H9 (cell line): ENCODE measurements at regions not wholly inside any gene's neighbourhood (a gene's known extent, or its start where the extent isn't known, plus 50 kb on each side); places are given as distances from the start of the nearest gene placed in this dataset.
"Not testable (repeated sequence)": the region's sequence is repeated elsewhere in the genome, so short reads cannot be mapped to it uniquely, and the experiment has no call there.

ENCODE experiments used
- DNase-seq: peaks from one replicate; pipeline ENCODE4 v3.0.0-alpha.2; 2017
- H2AFZ ChIP-seq: one replicate; pipeline ENCODE4 v1.6.1; 2013; ENCODE audit warnings: mild to moderate bottlenecking, low read length, control low read depth, moderate library complexity
- H2AK5ac ChIP-seq: 2 replicates; pipeline ENCODE4 v1.6.1; 2013; ENCODE audit warnings: low read length, control low read depth, mixed read lengths; ENCODE audit not compliant: insufficient read length
- H2BK120ac ChIP-seq: one replicate; pipeline ENCODE4 v1.6.1; 2013; ENCODE audit warnings: low read depth, mild to moderate bottlenecking, low read length, control low read depth, inconsistent platforms; ENCODE audit not compliant: poor library complexity, severe bottlenecking
- H2BK12ac ChIP-seq: 2 replicates; pipeline ENCODE4 v1.6.1; 2013; ENCODE audit warnings: low read length, control low read depth, mixed read lengths, low read depth; ENCODE audit not compliant: insufficient read length
- H2BK15ac ChIP-seq: 2 replicates; pipeline ENCODE4 v1.6.1; 2013; ENCODE audit warnings: low read depth, low read length, control low read depth
- H2BK20ac ChIP-seq: one replicate; pipeline ENCODE4 v1.6.1; 2013; ENCODE audit warnings: low read depth, mild to moderate bottlenecking, low read length, control low read depth, inconsistent platforms; ENCODE audit not compliant: poor library complexity, severe bottlenecking
- H2BK5ac ChIP-seq: 2 replicates; pipeline ENCODE4 v1.6.1; 2013; ENCODE audit warnings: low read length, control low read depth, mixed read lengths; ENCODE audit not compliant: insufficient read length
- H3K14ac ChIP-seq: 2 replicates; pipeline ENCODE4 v1.6.1; 2013; ENCODE audit warnings: low read length, control low read depth; ENCODE audit not compliant: insufficient read depth
- H3K18ac ChIP-seq: 2 replicates; pipeline ENCODE4 v1.6.1; 2013; ENCODE audit warnings: low read depth, mild to moderate bottlenecking, mixed read lengths, low read length, control low read depth; ENCODE audit not compliant: insufficient read length
- H3K23ac ChIP-seq: 2 replicates; pipeline ENCODE4 v1.6.1; 2013; ENCODE audit warnings: low read length, control low read depth, mixed read lengths, low read depth; ENCODE audit not compliant: insufficient read length
- H3K23me2 ChIP-seq: 2 replicates; pipeline ENCODE4 v1.6.1; 2013; ENCODE audit warnings: low read depth, mild to moderate bottlenecking, mixed read lengths, low read length, control low read depth; ENCODE audit not compliant: insufficient read length, poor library complexity, severe bottlenecking
- H3K27ac ChIP-seq: 2 replicates; pipeline ENCODE4 v1.5.1; 2013; ENCODE audit warnings: low read length, control low read depth, mixed read lengths, low read depth; ENCODE audit not compliant: insufficient read length
- H3K27me3 ChIP-seq: 2 replicates; pipeline ENCODE4 v1.6.1; 2013; ENCODE audit warnings: low read length, control low read depth, inconsistent platforms; ENCODE audit not compliant: insufficient read depth
- H3K4ac ChIP-seq: 2 replicates; pipeline ENCODE4 v1.6.1; 2013; ENCODE audit warnings: low read depth, mild to moderate bottlenecking, control low read depth, inconsistent platforms, low read length, moderate library complexity
- H3K4me1 ChIP-seq: 2 replicates; pipeline ENCODE4 v1.6.1; 2013; ENCODE audit warnings: low read length, control low read depth, inconsistent platforms; ENCODE audit not compliant: insufficient read depth
- H3K4me2 ChIP-seq: 2 replicates; pipeline ENCODE4 v1.6.1; 2013; ENCODE audit warnings: low read length, control low read depth, mixed read lengths; ENCODE audit not compliant: insufficient read length, insufficient read depth
- H3K56ac ChIP-seq: 2 replicates; pipeline ENCODE4 v1.6.1; 2013; ENCODE audit warnings: low read depth, mild to moderate bottlenecking, mixed read lengths, low read length, control low read depth; ENCODE audit not compliant: insufficient read length
- H3K79me1 ChIP-seq: 2 replicates; pipeline ENCODE4 v1.6.1; 2013; ENCODE audit warnings: low read depth, mild to moderate bottlenecking, moderate library complexity, low read length, control low read depth, inconsistent platforms; ENCODE audit not compliant: insufficient read depth, poor library complexity, severe bottlenecking
- H3K79me2 ChIP-seq: 2 replicates; pipeline ENCODE4 v1.6.1; 2013; ENCODE audit warnings: low read length, control low read depth, inconsistent platforms; ENCODE audit not compliant: insufficient read depth
- H3K9ac ChIP-seq: 2 replicates; pipeline ENCODE4 v1.6.1; 2013; ENCODE audit warnings: low read length, control low read depth, mixed read lengths; ENCODE audit not compliant: insufficient read length; ENCODE audit errors: extremely low read depth
- H3K9me3 ChIP-seq: one replicate; pipeline ENCODE4 v1.6.1; 2013; ENCODE audit warnings: low read depth, low read length, inconsistent platforms; ENCODE audit not compliant: control insufficient read depth
- H3T11ph ChIP-seq: one replicate; pipeline ENCODE4 v1.6.1; 2013; ENCODE audit warnings: mild to moderate bottlenecking, low read length, control low read depth, inconsistent platforms
- H4K20me1 ChIP-seq: one replicate; pipeline ENCODE4 v1.6.1; 2013; ENCODE audit not compliant: control insufficient read depth, insufficient read length, insufficient read depth
- H4K5ac ChIP-seq: 2 replicates; pipeline ENCODE4 v1.6.1; 2013; ENCODE audit warnings: low read depth, mild to moderate bottlenecking, mixed read lengths, low read length, control low read depth; ENCODE audit not compliant: insufficient read length
- H4K8ac ChIP-seq: replicated peaks from 2 replicates; pipeline ENCODE4 v1.6.1; 2013; ENCODE audit warnings: low read length, control low read depth, mixed read lengths, low read depth; ENCODE audit not compliant: insufficient read length
- H4K91ac ChIP-seq: 2 replicates; pipeline ENCODE4 v1.6.1; 2013; ENCODE audit warnings: low read depth, mild to moderate bottlenecking, moderate library complexity, mixed read lengths, low read length, control low read depth; ENCODE audit not compliant: insufficient read length
- H3K27ac Mint-ChIP-seq, 3 experiments: 2 replicates in 2 of 3; 3 replicates in 1 of 3; pipeline ENCODE4 v1.8.0; 2020 to 2021; ENCODE audit warnings: mixed read lengths in 3 of 3, mild to moderate bottlenecking in 1 of 3, moderate library complexity in 1 of 3
- H3K27me3 Mint-ChIP-seq: 2 replicates; pipeline ENCODE4 v1.8.0; 2021; ENCODE audit warnings: low read depth, mild to moderate bottlenecking, moderate library complexity, mixed read lengths
- H3K36me3 Mint-ChIP-seq, 3 experiments: 2 replicates in 2 of 3; 3 replicates in 1 of 3; pipeline ENCODE4 v1.8.0; 2020 to 2021; ENCODE audit warnings: low read depth in 3 of 3, mixed read lengths in 3 of 3; ENCODE audit not compliant: insufficient read depth in 1 of 3
- H3K4me1 Mint-ChIP-seq, 2 experiments: 2 replicates each; pipeline ENCODE4 v1.8.0; 2020; ENCODE audit warnings: mixed read lengths in 2 of 2
- H3K4me3 Mint-ChIP-seq, 2 experiments: 2 replicates in 1 of 2; 3 replicates in 1 of 2; pipeline ENCODE4 v1.8.0; 2020 to 2021; ENCODE audit warnings: mild to moderate bottlenecking in 2 of 2, mixed read lengths in 2 of 2, moderate library complexity in 1 of 2
- H3K9me3 Mint-ChIP-seq, 2 experiments: 2 replicates in 1 of 2; 3 replicates in 1 of 2; pipeline ENCODE4 v1.8.0; 2020; ENCODE audit warnings: mild to moderate bottlenecking in 2 of 2, mixed read lengths in 2 of 2, moderate library complexity in 1 of 2
- CTCF ChIP-seq: fragments of 200-600 bp; sonication (generic); conservative IDR thresholded peaks from 3 replicates; pipeline ENCODE4 v1.8.0; 2021; ENCODE audit warnings: antibody characterized with exemption, mild to moderate bottlenecking
- WGBS: extraction: QIAGEN DNeasy Blood & Tissue Kit; methylation state at CpG from one replicate; pipeline ENCODE4 v1.1.7; 2013; ENCODE audit warnings: missing lambda C conversion rate, low lambda C conversion rate, mixed read lengths; ENCODE audit not compliant: insufficient read length; ENCODE audit errors: extremely low coverage; 5-methylcytosine and 5-hydroxymethylcytosine counted together

DNA sequence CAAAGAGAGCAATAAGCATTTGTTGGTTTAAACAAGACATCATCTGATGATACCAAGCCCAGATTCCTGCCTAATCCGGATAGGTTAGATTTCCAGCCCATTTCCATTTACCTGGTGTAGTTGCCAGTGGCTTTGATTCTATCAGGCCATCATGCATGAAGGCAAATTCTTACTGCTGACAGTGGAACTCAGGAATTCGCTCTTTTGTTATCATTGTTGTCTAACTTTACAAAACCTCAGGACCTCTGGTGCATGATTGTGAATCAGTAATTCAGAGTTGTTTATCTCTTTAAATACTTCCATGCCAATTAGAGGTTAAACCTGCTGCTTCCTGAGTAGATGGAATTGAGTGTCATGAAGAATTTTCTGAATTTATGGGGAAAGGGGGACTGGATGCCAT lies 76.5 kb downstream of the C9orf152 start:
- Histone ChIP-seq H3K27ac (peak overlapping the region; percentile 94), H2AK5ac (no peak overlapping the region), H2BK15ac (no peak overlapping the region), H2AFZ (no peak overlapping the region), H3K4ac (no peak overlapping the region; the same call in 1 of the 2 replicates), H3K14ac (no peak overlapping the region), H3K9ac (no peak overlapping the region), H2BK120ac (no peak overlapping the region), H4K5ac (no peak overlapping the region), H3K4me1 (peaks cover 36% of the 10 kb centered on the region), H3K4me2 (no peak overlapping the region), H3K79me2 (peaks cover 1% of the 10 kb centered on the region; the same call in 1 of the 2 replicates), H2BK5ac (no peak overlapping the region), H4K91ac (no peak overlapping the region), H3T11ph (no peak overlapping the region), H3K27me3 (no peaks in the 10 kb centered on the region), H3K23ac (no peak overlapping the region), H3K9me3 (no peaks in the 10 kb centered on the region), H2BK12ac (no peak overlapping the region), H3K79me1 (no peaks in the 10 kb centered on the region), H3K23me2 (peaks cover 1% of the 10 kb centered on the region), H4K20me1 (no peaks in the 10 kb centered on the region), H3K56ac (no peak overlapping the region), H4K8ac (no peak overlapping the region), H2BK20ac (no peak overlapping the region), H3K18ac (no peak overlapping the region)
- WGBS: no CpG with 5 or more reads among the region's 2 CpGs
- no peak for TF ChIP-seq CTCF
- peaks cover 61 to 64% of the 10 kb centered on the region in 2 experiments for H3K4me1 Mint-ChIP-seq
- no peaks in the 10 kb centered on the region; the same call in 1 of the 2 replicates for H3K27me3 Mint-ChIP-seq
- H3K9me3 Mint-ChIP-seq: no peaks in the 10 kb centered on the region
- DNase-seq: no peak
- peak overlapping the region; percentile 62 to 91 (median 84); a peak in 5 of 7 replicates for H3K27ac Mint-ChIP-seq
- H3K4me3 Mint-ChIP-seq: peak overlapping the region in 1 of 2 experiments; percentile 7; a peak in 2 of 5 replicates
- peaks cover 2 to 8% (median 4%) of the 10 kb centered on the region in 3 experiments for H3K36me3 Mint-ChIP-seq

DNA sequence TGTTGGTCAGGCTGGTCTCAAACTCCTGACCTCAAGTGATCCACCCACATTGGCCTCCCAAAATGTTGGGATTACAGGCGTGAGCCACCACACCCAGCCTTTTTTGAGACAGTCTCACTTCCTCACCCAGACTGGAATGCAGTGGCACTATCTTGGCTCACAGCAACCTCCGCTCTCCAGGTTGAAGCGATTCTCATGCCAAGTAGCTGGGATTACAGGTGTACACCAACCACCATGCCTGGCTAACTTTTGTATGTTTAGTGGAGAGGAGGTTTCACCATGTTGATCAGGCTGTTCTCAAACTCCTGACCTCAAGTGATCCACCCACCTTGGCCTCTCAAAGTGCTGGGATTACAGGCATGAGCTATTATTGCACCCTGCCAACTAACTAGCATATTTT lies 75.4 kb downstream of the C9orf152 start:
- not testable (repeated sequence) for H3K4ac ChIP-seq, H3K9me3 Mint-ChIP-seq, H3K27me3 Mint-ChIP-seq, H2AFZ ChIP-seq, H3T11ph ChIP-seq, H4K5ac ChIP-seq, H3K27ac ChIP-seq, H2AK5ac ChIP-seq, H3K56ac ChIP-seq, H3K23ac ChIP-seq, H3K14ac ChIP-seq, H3K23me2 ChIP-seq, H3K9ac ChIP-seq, H3K18ac ChIP-seq, H2BK120ac ChIP-seq, H3K4me3 Mint-ChIP-seq, H4K20me1 ChIP-seq, DNase-seq, H3K4me2 ChIP-seq, H2BK20ac ChIP-seq, H3K79me1 ChIP-seq, H3K27me3 ChIP-seq, H2BK5ac ChIP-seq, H3K9me3 ChIP-seq, H2BK15ac ChIP-seq, H3K79me2 ChIP-seq, H4K8ac ChIP-seq
- Mint-ChIP-seq H3K4me1 (peaks cover 52 to 55% of the 10 kb centered on the region in 2 experiments), H3K27ac (peak overlapping the region in 1 of 3 experiments; percentile 27; a peak in 1 of 7 replicates), H3K36me3 (peaks cover 10 to 14% (median 12%) of the 10 kb centered on the region in 3 experiments)
- peak overlapping the region; percentile 89 for H4K91ac ChIP-seq
- peak overlapping the region; percentile 88 for H2BK12ac ChIP-seq
- WGBS: no CpG with 5 or more reads among the region's 3 CpGs
- peaks cover 30% of the 10 kb centered on the region for H3K4me1 ChIP-seq
